H9 (cell line): ENCODE measurements at regions not wholly inside any gene's neighbourhood (a gene's known extent, or its start where the extent isn't known, plus 50 kb on each side); places are given as distances from the start of the nearest gene placed in this dataset.

Source experiments
- DNase-seq: peaks from one replicate; pipeline ENCODE4 v3.0.0-alpha.2; 2017
- H2AFZ ChIP-seq: one replicate; pipeline ENCODE4 v1.6.1; 2013; ENCODE audit warnings: mild to moderate bottlenecking, low read length, control low read depth, moderate library complexity
- H2AK5ac ChIP-seq: 2 replicates; pipeline ENCODE4 v1.6.1; 2013; ENCODE audit warnings: low read length, control low read depth, mixed read lengths; ENCODE audit not compliant: insufficient read length
- H2BK120ac ChIP-seq: one replicate; pipeline ENCODE4 v1.6.1; 2013; ENCODE audit warnings: low read depth, mild to moderate bottlenecking, low read length, control low read depth, inconsistent platforms; ENCODE audit not compliant: poor library complexity, severe bottlenecking
- H2BK12ac ChIP-seq: 2 replicates; pipeline ENCODE4 v1.6.1; 2013; ENCODE audit warnings: low read length, control low read depth, mixed read lengths, low read depth; ENCODE audit not compliant: insufficient read length
- H2BK15ac ChIP-seq: 2 replicates; pipeline ENCODE4 v1.6.1; 2013; ENCODE audit warnings: low read depth, low read length, control low read depth
- H2BK20ac ChIP-seq: one replicate; pipeline ENCODE4 v1.6.1; 2013; ENCODE audit warnings: low read depth, mild to moderate bottlenecking, low read length, control low read depth, inconsistent platforms; ENCODE audit not compliant: poor library complexity, severe bottlenecking
- H2BK5ac ChIP-seq: 2 replicates; pipeline ENCODE4 v1.6.1; 2013; ENCODE audit warnings: low read length, control low read depth, mixed read lengths; ENCODE audit not compliant: insufficient read length
- H3K14ac ChIP-seq: 2 replicates; pipeline ENCODE4 v1.6.1; 2013; ENCODE audit warnings: low read length, control low read depth; ENCODE audit not compliant: insufficient read depth
- H3K18ac ChIP-seq: 2 replicates; pipeline ENCODE4 v1.6.1; 2013; ENCODE audit warnings: low read depth, mild to moderate bottlenecking, mixed read lengths, low read length, control low read depth; ENCODE audit not compliant: insufficient read length
- H3K23ac ChIP-seq: 2 replicates; pipeline ENCODE4 v1.6.1; 2013; ENCODE audit warnings: low read length, control low read depth, mixed read lengths, low read depth; ENCODE audit not compliant: insufficient read length
- H3K23me2 ChIP-seq: 2 replicates; pipeline ENCODE4 v1.6.1; 2013; ENCODE audit warnings: low read depth, mild to moderate bottlenecking, mixed read lengths, low read length, control low read depth; ENCODE audit not compliant: insufficient read length, poor library complexity, severe bottlenecking
- H3K27ac ChIP-seq: 2 replicates; pipeline ENCODE4 v1.5.1; 2013; ENCODE audit warnings: low read length, control low read depth, mixed read lengths, low read depth; ENCODE audit not compliant: insufficient read length
- H3K27me3 ChIP-seq: 2 replicates; pipeline ENCODE4 v1.6.1; 2013; ENCODE audit warnings: low read length, control low read depth, inconsistent platforms; ENCODE audit not compliant: insufficient read depth
- H3K4ac ChIP-seq: 2 replicates; pipeline ENCODE4 v1.6.1; 2013; ENCODE audit warnings: low read depth, mild to moderate bottlenecking, control low read depth, inconsistent platforms, low read length, moderate library complexity
- H3K4me1 ChIP-seq: 2 replicates; pipeline ENCODE4 v1.6.1; 2013; ENCODE audit warnings: low read length, control low read depth, inconsistent platforms; ENCODE audit not compliant: insufficient read depth
- H3K4me2 ChIP-seq: 2 replicates; pipeline ENCODE4 v1.6.1; 2013; ENCODE audit warnings: low read length, control low read depth, mixed read lengths; ENCODE audit not compliant: insufficient read length, insufficient read depth
- H3K56ac ChIP-seq: 2 replicates; pipeline ENCODE4 v1.6.1; 2013; ENCODE audit warnings: low read depth, mild to moderate bottlenecking, mixed read lengths, low read length, control low read depth; ENCODE audit not compliant: insufficient read length
- H3K79me1 ChIP-seq: 2 replicates; pipeline ENCODE4 v1.6.1; 2013; ENCODE audit warnings: low read depth, mild to moderate bottlenecking, moderate library complexity, low read length, control low read depth, inconsistent platforms; ENCODE audit not compliant: insufficient read depth, poor library complexity, severe bottlenecking
- H3K79me2 ChIP-seq: 2 replicates; pipeline ENCODE4 v1.6.1; 2013; ENCODE audit warnings: low read length, control low read depth, inconsistent platforms; ENCODE audit not compliant: insufficient read depth
- H3K9ac ChIP-seq: 2 replicates; pipeline ENCODE4 v1.6.1; 2013; ENCODE audit warnings: low read length, control low read depth, mixed read lengths; ENCODE audit not compliant: insufficient read length; ENCODE audit errors: extremely low read depth
- H3K9me3 ChIP-seq: one replicate; pipeline ENCODE4 v1.6.1; 2013; ENCODE audit warnings: low read depth, low read length, inconsistent platforms; ENCODE audit not compliant: control insufficient read depth
- H3T11ph ChIP-seq: one replicate; pipeline ENCODE4 v1.6.1; 2013; ENCODE audit warnings: mild to moderate bottlenecking, low read length, control low read depth, inconsistent platforms
- H4K20me1 ChIP-seq: one replicate; pipeline ENCODE4 v1.6.1; 2013; ENCODE audit not compliant: control insufficient read depth, insufficient read length, insufficient read depth
- H4K5ac ChIP-seq: 2 replicates; pipeline ENCODE4 v1.6.1; 2013; ENCODE audit warnings: low read depth, mild to moderate bottlenecking, mixed read lengths, low read length, control low read depth; ENCODE audit not compliant: insufficient read length
- H4K8ac ChIP-seq: replicated peaks from 2 replicates; pipeline ENCODE4 v1.6.1; 2013; ENCODE audit warnings: low read length, control low read depth, mixed read lengths, low read depth; ENCODE audit not compliant: insufficient read length
- H4K91ac ChIP-seq: 2 replicates; pipeline ENCODE4 v1.6.1; 2013; ENCODE audit warnings: low read depth, mild to moderate bottlenecking, moderate library complexity, mixed read lengths, low read length, control low read depth; ENCODE audit not compliant: insufficient read length
- H3K27ac Mint-ChIP-seq, 3 experiments: 2 replicates in 2 of 3; 3 replicates in 1 of 3; pipeline ENCODE4 v1.8.0; 2020 to 2021; ENCODE audit warnings: mixed read lengths in 3 of 3, mild to moderate bottlenecking in 1 of 3, moderate library complexity in 1 of 3
- H3K27me3 Mint-ChIP-seq: 2 replicates; pipeline ENCODE4 v1.8.0; 2021; ENCODE audit warnings: low read depth, mild to moderate bottlenecking, moderate library complexity, mixed read lengths
- H3K36me3 Mint-ChIP-seq, 3 experiments: 2 replicates in 2 of 3; 3 replicates in 1 of 3; pipeline ENCODE4 v1.8.0; 2020 to 2021; ENCODE audit warnings: low read depth in 3 of 3, mixed read lengths in 3 of 3; ENCODE audit not compliant: insufficient read depth in 1 of 3
- H3K4me1 Mint-ChIP-seq, 2 experiments: 2 replicates each; pipeline ENCODE4 v1.8.0; 2020; ENCODE audit warnings: mixed read lengths in 2 of 2
- H3K4me3 Mint-ChIP-seq, 2 experiments: 2 replicates in 1 of 2; 3 replicates in 1 of 2; pipeline ENCODE4 v1.8.0; 2020 to 2021; ENCODE audit warnings: mild to moderate bottlenecking in 2 of 2, mixed read lengths in 2 of 2, moderate library complexity in 1 of 2
- H3K9me3 Mint-ChIP-seq, 2 experiments: 2 replicates in 1 of 2; 3 replicates in 1 of 2; pipeline ENCODE4 v1.8.0; 2020; ENCODE audit warnings: mild to moderate bottlenecking in 2 of 2, mixed read lengths in 2 of 2, moderate library complexity in 1 of 2
- CTCF ChIP-seq: fragments of 200-600 bp; sonication (generic); conservative IDR thresholded peaks from 3 replicates; pipeline ENCODE4 v1.8.0; 2021; ENCODE audit warnings: antibody characterized with exemption, mild to moderate bottlenecking
- WGBS: extraction: QIAGEN DNeasy Blood & Tissue Kit; methylation state at CpG from one replicate; pipeline ENCODE4 v1.1.7; 2013; ENCODE audit warnings: missing lambda C conversion rate, low lambda C conversion rate, mixed read lengths; ENCODE audit not compliant: insufficient read length; ENCODE audit errors: extremely low coverage; 5-methylcytosine and 5-hydroxymethylcytosine counted together

GRCh38 chr4:159008671-159009070, 94.2 kb upstream of the RAPGEF2 start:
- H3K27me3 Mint-ChIP-seq: peaks cover 17% of the 10 kb centered on the region
- DNase-seq: no peak
- Histone ChIP-seq H3K23me2 (no peaks in the 10 kb centered on the region), H2BK20ac (no peak overlapping the region), H2AK5ac (no peak overlapping the region), H2BK15ac (no peak overlapping the region), H3K79me1 (no peaks in the 10 kb centered on the region), H3K27ac (no peak overlapping the region), H4K91ac (no peak overlapping the region), H3K4me1 (no peaks in the 10 kb centered on the region), H3K9ac (no peak overlapping the region), H4K20me1 (no peaks in the 10 kb centered on the region), H3K4ac (no peak overlapping the region), H3T11ph (no peak overlapping the region), H4K8ac (no peak overlapping the region), H2BK120ac (no peak overlapping the region), H3K27me3 (no peaks in the 10 kb centered on the region; the same call in 1 of the 2 replicates), H2AFZ (no peak overlapping the region), H2BK12ac (no peak overlapping the region), H3K18ac (no peak overlapping the region), H3K14ac (no peak overlapping the region), H3K56ac (no peak overlapping the region), H2BK5ac (no peak overlapping the region), H4K5ac (no peak overlapping the region), H3K23ac (no peak overlapping the region), H3K79me2 (no peaks in the 10 kb centered on the region), H3K9me3 (no peaks in the 10 kb centered on the region), H3K4me2 (no peak overlapping the region)
- no CpG with 5 or more reads among the region's 1 CpG for WGBS
- no peak for TF ChIP-seq CTCF
- no peaks in the 10 kb centered on the region for H3K9me3 Mint-ChIP-seq
- H3K36me3 Mint-ChIP-seq: no peaks in the 10 kb centered on the region
- H3K4me1 Mint-ChIP-seq: peaks cover 26 to 28% of the 10 kb centered on the region in 2 experiments
- H3K4me3 Mint-ChIP-seq: no peak overlapping the region
- H3K27ac Mint-ChIP-seq: no peak overlapping the region
